Ascending aorta (tissue), 2 donors: ENCODE measurements at regions not wholly inside any gene's neighbourhood (a gene's known extent, or its start where the extent isn't known, plus 50 kb on each side); places are given as distances from the start of the nearest gene placed in this dataset.

Experiments
- DNase-seq, 2 donors: peaks; one replicate each; pipeline ENCODE4 v3.0.0-alpha.2; 2019; ENCODE audit warnings: low spot score in 2 of 2
- H3K27ac ChIP-seq, 2 donors: fragments of 200-600 bp; sonication (generic); one replicate each; pipeline ENCODE4 v1.5.1; 2016 to 2017; ENCODE audit warnings: mild to moderate bottlenecking in 1 of 2
- H3K27me3 ChIP-seq: fragments of 200-600 bp; sonication (generic); one replicate; pipeline ENCODE4 v1.5.1; 2017
- H3K36me3 ChIP-seq, 2 donors: fragments of 200-600 bp; sonication (generic); one replicate each; pipeline ENCODE4 v1.5.1; 2016
- H3K4me1 ChIP-seq, 2 donors: fragments of 200-600 bp; sonication (generic); one replicate each; pipeline ENCODE4 v1.5.1; 2016 to 2017; ENCODE audit warnings: mild to moderate bottlenecking in 1 of 2
- H3K4me3 ChIP-seq, 2 donors: fragments of 200-600 bp; sonication (generic); one replicate each; pipeline ENCODE4 v1.5.1; 2016 to 2017; ENCODE audit warnings: mild to moderate bottlenecking in 1 of 2
- H3K9me3 ChIP-seq, 2 donors: fragments of 200-600 bp; sonication (generic); one replicate each; pipeline ENCODE4 v1.5.1; 2016
- intact Hi-C: fragments of 100-400 bp; cut with DNase I; formaldehyde crosslinking; loops from one replicate; pipeline ENCODE4 v1.15.1; 2023
- TF ChIP-seq, protein P1 (sequence below), 3 experiments: fragments of 200-600 bp in 2 of 3; fragments of 450-650 bp in 1 of 3; sonication (generic) in 2 of 3; IDR thresholded peaks; one replicate each; pipeline ENCODE4 v1.5.1; 2016 to 2019; ENCODE audit warnings: antibody characterized with exemption in 3 of 3, mild to moderate bottlenecking in 1 of 3, moderate library complexity in 1 of 3

GRCh38 chr4:185885075-185885474 lies 73.1 kb upstream of the SORBS2 start:
- H3K4me3 ChIP-seq: no peak overlapping the region
- peaks cover 0 to 3% of the 10 kb centered on the region in 2 donors for H3K9me3 ChIP-seq
- intact Hi-C loops: no loop called here
- no peak for DNase-seq
- H3K36me3 ChIP-seq: no peaks in the 10 kb centered on the region
- H3K4me1 ChIP-seq: no peaks in the 10 kb centered on the region
- H3K27me3 ChIP-seq: no peaks in the 10 kb centered on the region
- TF ChIP-seq, protein P1, sequence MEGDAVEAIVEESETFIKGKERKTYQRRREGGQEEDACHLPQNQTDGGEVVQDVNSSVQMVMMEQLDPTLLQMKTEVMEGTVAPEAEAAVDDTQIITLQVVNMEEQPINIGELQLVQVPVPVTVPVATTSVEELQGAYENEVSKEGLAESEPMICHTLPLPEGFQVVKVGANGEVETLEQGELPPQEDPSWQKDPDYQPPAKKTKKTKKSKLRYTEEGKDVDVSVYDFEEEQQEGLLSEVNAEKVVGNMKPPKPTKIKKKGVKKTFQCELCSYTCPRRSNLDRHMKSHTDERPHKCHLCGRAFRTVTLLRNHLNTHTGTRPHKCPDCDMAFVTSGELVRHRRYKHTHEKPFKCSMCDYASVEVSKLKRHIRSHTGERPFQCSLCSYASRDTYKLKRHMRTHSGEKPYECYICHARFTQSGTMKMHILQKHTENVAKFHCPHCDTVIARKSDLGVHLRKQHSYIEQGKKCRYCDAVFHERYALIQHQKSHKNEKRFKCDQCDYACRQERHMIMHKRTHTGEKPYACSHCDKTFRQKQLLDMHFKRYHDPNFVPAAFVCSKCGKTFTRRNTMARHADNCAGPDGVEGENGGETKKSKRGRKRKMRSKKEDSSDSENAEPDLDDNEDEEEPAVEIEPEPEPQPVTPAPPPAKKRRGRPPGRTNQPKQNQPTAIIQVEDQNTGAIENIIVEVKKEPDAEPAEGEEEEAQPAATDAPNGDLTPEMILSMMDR (IDR thresholded peaks at IDR 0.05): no peak
- no peak overlapping the region for H3K27ac ChIP-seq

- intact Hi-C loops: no loop called here
- no peak for DNase-seq
- Histone ChIP-seq H3K4me1 (no peaks in the 10 kb centered on the region), H3K36me3 (no peaks in the 10 kb centered on the region), H3K27ac (no peak overlapping the region), H3K9me3 (peaks cover 0 to 3% of the 10 kb centered on the region in 2 donors), H3K27me3 (no peaks in the 10 kb centered on the region), H3K4me3 (no peak overlapping the region)
- TF ChIP-seq, protein P1 (IDR thresholded peaks at IDR 0.05): no peak
Measured at GRCh38 chr4:185885604-185886003, 73.6 kb upstream of the SORBS2 start.

DNA sequence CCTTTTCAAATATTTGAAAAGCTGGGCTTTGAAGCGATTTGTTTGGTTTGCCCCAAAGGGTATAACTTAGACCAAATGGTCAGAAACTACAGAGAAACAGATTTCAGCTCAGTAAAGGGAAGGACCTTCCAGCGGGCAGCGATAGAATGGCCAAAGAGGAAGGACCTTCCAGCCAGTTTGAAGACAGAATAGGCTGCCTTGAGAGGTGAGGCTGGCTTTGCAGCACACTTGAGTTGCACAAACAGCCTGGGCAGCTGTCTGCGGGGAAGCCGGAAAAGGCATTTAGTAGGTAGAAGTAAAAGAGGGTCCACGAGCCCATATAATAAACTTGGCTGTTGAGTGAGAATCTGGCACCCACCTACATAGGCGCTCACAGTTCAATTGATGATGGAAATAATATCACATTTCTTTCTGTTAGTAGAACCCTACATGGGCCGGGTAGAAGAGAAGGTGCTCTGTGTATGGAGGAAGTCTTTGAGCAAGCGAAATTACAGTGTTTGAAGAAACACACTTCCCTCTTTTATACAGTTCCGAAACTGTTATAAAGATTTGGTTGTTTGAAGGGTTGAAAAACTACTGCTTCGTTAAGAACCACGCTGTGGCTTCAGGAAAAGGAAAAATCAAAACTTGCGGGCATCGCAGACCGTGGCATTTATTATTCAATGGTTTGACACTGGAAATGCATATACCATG lies 75.0 kb upstream of the SORBS2 start:
- Histone ChIP-seq H3K27ac (no peak overlapping the region), H3K36me3 (no peaks in the 10 kb centered on the region), H3K27me3 (no peaks in the 10 kb centered on the region), H3K9me3 (peaks cover 0 to 3% of the 10 kb centered on the region in 2 donors), H3K4me1 (no peaks in the 10 kb centered on the region), H3K4me3 (no peak overlapping the region)
- intact Hi-C loops: no loop called here
- no peak for DNase-seq
- TF ChIP-seq, protein P1 (IDR thresholded peaks at IDR 0.05): no peak

- Histone ChIP-seq H3K9me3 (peaks cover 0 to 3% of the 10 kb centered on the region in 2 donors), H3K36me3 (no peaks in the 10 kb centered on the region), H3K27ac (no peak overlapping the region), H3K4me1 (no peaks in the 10 kb centered on the region), H3K4me3 (no peak overlapping the region), H3K27me3 (no peaks in the 10 kb centered on the region)
- intact Hi-C loops: no loop called here
- DNase-seq: no peak
- TF ChIP-seq, protein P1 (IDR thresholded peaks at IDR 0.05): no peak
Measured at GRCh38 chr4:185888676-185889075, 76.7 kb upstream of the SORBS2 start.

- no peaks in the 10 kb centered on the region for H3K4me1 ChIP-seq
- intact Hi-C loops: no loop called here
Measured at GRCh38 chr4:185889585-185889984, 77.6 kb upstream of the SORBS2 start.

More at GRCh38 chr4:185889585-185889984, 77.6 kb upstream of the SORBS2 start:
- H3K27me3 ChIP-seq: no peaks in the 10 kb centered on the region
- peaks cover 0 to 3% of the 10 kb centered on the region in 2 donors for H3K9me3 ChIP-seq
- H3K4me3 ChIP-seq: no peak overlapping the region
- H3K36me3 ChIP-seq: no peaks in the 10 kb centered on the region
- H3K27ac ChIP-seq: no peak overlapping the region
- DNase-seq: no peak
- TF ChIP-seq, protein P1 (IDR thresholded peaks at IDR 0.05): no peak
